ENCODE measurements at regions not wholly inside any gene's neighbourhood (a gene's known extent, or its start where the extent isn't known, plus 50 kb on each side); places are given as distances from the start of the nearest gene placed in this dataset.

- DNase-seq (ENCODE audit: low read depth in 1 of 2, low spot score in 2 of 2): no peak
- Histone ChIP-seq H3K4me3 (no peak overlapping the region), H3K36me3 (no peaks in the 10 kb centered on the region), H3K27ac (no peak overlapping the region), H3K9me3 (replicated peaks) (no peaks in the 10 kb centered on the region), H3K4me1 (replicated peaks) (peaks cover 19% of the 10 kb centered on the region), H3K27me3 (replicated peaks) (no peaks in the 10 kb centered on the region)
Observed at GRCh38 chr4:123455360-123455759, 58.8 kb downstream of the SPRY1 start.

GRCh38 chr4:123462007-123462406 is 65.4 kb downstream of the SPRY1 start:
- no peaks in the 10 kb centered on the region for H3K27me3 ChIP-seq (replicated peaks)
- H3K9me3 ChIP-seq (replicated peaks): no peaks in the 10 kb centered on the region
- H3K27ac ChIP-seq: no peak overlapping the region
- H3K4me1 ChIP-seq (replicated peaks): peaks cover 3% of the 10 kb centered on the region; the same call in 1 of the 2 replicates
- H3K4me3 ChIP-seq: no peak overlapping the region
- no peaks in the 10 kb centered on the region for H3K36me3 ChIP-seq
- DNase-seq (ENCODE audit: low read depth in 1 of 2, low spot score in 2 of 2): no peak

- Histone ChIP-seq H3K27me3 (replicated peaks) (no peaks in the 10 kb centered on the region), H3K4me1 (replicated peaks) (0 out of 2 replicates have a peak, but pooled peaks cover 3% of the 10 kb centered on the region), H3K36me3 (no peaks in the 10 kb centered on the region), H3K9me3 (replicated peaks) (no peaks in the 10 kb centered on the region), H3K27ac (no peak overlapping the region), H3K4me3 (no peak overlapping the region)
- no peak for DNase-seq (ENCODE audit: low read depth in 1 of 2, low spot score in 2 of 2)
Observed at GRCh38 chr4:123463869-123464268, 67.3 kb downstream of the SPRY1 start.

GRCh38 chr4:123465416-123465815 is 68.8 kb downstream of the SPRY1 start:
- H3K4me3 ChIP-seq: no peak overlapping the region
- H3K27ac ChIP-seq: no peak overlapping the region
- 0 out of 2 replicates have a peak, but pooled peaks cover 3% of the 10 kb centered on the region for H3K4me1 ChIP-seq (replicated peaks)
- no peaks in the 10 kb centered on the region for H3K9me3 ChIP-seq (replicated peaks)
- H3K36me3 ChIP-seq: no peaks in the 10 kb centered on the region
- H3K27me3 ChIP-seq (replicated peaks): no peaks in the 10 kb centered on the region
- no peak for DNase-seq (ENCODE audit: low read depth in 1 of 2, low spot score in 2 of 2)

- Histone ChIP-seq H3K36me3 (no peaks in the 10 kb centered on the region), H3K27me3 (replicated peaks) (no peaks in the 10 kb centered on the region), H3K4me3 (no peak overlapping the region), H3K27ac (no peak overlapping the region), H3K9me3 (replicated peaks) (no peaks in the 10 kb centered on the region), H3K4me1 (replicated peaks) (0 out of 2 replicates have a peak, but pooled peaks cover 3% of the 10 kb centered on the region)
- DNase-seq (ENCODE audit: low read depth in 1 of 2, low spot score in 2 of 2): no peak
Observed at GRCh38 chr4:123466080-123466785, 69.6 kb downstream of the SPRY1 start.

- H3K4me1 ChIP-seq (replicated peaks): no peaks in the 10 kb centered on the region
- no peaks in the 10 kb centered on the region for H3K27me3 ChIP-seq (replicated peaks)
- H3K36me3 ChIP-seq: no peaks in the 10 kb centered on the region
- H3K4me3 ChIP-seq: no peak overlapping the region
- DNase-seq (ENCODE audit: low read depth in 1 of 2, low spot score in 2 of 2): no peak
- H3K9me3 ChIP-seq (replicated peaks): no peaks in the 10 kb centered on the region
- H3K27ac ChIP-seq: no peak overlapping the region
Observed at GRCh38 chr4:123468479-123469031, 72.0 kb downstream of the SPRY1 start.

GRCh38 chr4:123469245-123469644 is 72.7 kb downstream of the SPRY1 start:
- no peak overlapping the region for H3K27ac ChIP-seq
- no peak for DNase-seq (ENCODE audit: low read depth in 1 of 2, low spot score in 2 of 2)
- H3K4me3 ChIP-seq: no peak overlapping the region
- no peaks in the 10 kb centered on the region for H3K4me1 ChIP-seq (replicated peaks)
- H3K36me3 ChIP-seq: no peaks in the 10 kb centered on the region
- no peaks in the 10 kb centered on the region for H3K9me3 ChIP-seq (replicated peaks)
- H3K27me3 ChIP-seq (replicated peaks): no peaks in the 10 kb centered on the region

GRCh38 chr4:123469696-123470095 is 73.1 kb downstream of the SPRY1 start:
- H3K4me1 ChIP-seq (replicated peaks): no peaks in the 10 kb centered on the region
- no peaks in the 10 kb centered on the region for H3K9me3 ChIP-seq (replicated peaks)
- H3K27ac ChIP-seq: no peak overlapping the region
- DNase-seq (ENCODE audit: low read depth in 1 of 2, low spot score in 2 of 2): no peak
- H3K36me3 ChIP-seq: no peaks in the 10 kb centered on the region
- no peaks in the 10 kb centered on the region for H3K27me3 ChIP-seq (replicated peaks)
- H3K4me3 ChIP-seq: no peak overlapping the region

- Histone ChIP-seq H3K27ac (no peak overlapping the region), H3K4me1 (replicated peaks) (no peaks in the 10 kb centered on the region), H3K4me3 (no peak overlapping the region), H3K27me3 (replicated peaks) (no peaks in the 10 kb centered on the region), H3K9me3 (replicated peaks) (no peaks in the 10 kb centered on the region), H3K36me3 (no peaks in the 10 kb centered on the region)
- no peak for DNase-seq (ENCODE audit: low read depth in 1 of 2, low spot score in 2 of 2)
Observed at GRCh38 chr4:123470640-123471039, 74.0 kb downstream of the SPRY1 start.

- no peak for DNase-seq (ENCODE audit: low read depth in 1 of 2, low spot score in 2 of 2)
- Histone ChIP-seq H3K4me1 (replicated peaks) (no peaks in the 10 kb centered on the region), H3K4me3 (no peak overlapping the region), H3K9me3 (replicated peaks) (no peaks in the 10 kb centered on the region), H3K27ac (no peak overlapping the region), H3K36me3 (no peaks in the 10 kb centered on the region), H3K27me3 (replicated peaks) (no peaks in the 10 kb centered on the region)
Observed at GRCh38 chr4:123471655-123472369, 75.2 kb downstream of the SPRY1 start.

- Histone ChIP-seq H3K27ac (no peak overlapping the region), H3K4me1 (replicated peaks) (peaks cover 14% of the 10 kb centered on the region), H3K27me3 (replicated peaks) (no peaks in the 10 kb centered on the region), H3K4me3 (no peak overlapping the region), H3K36me3 (no peaks in the 10 kb centered on the region), H3K9me3 (replicated peaks) (no peaks in the 10 kb centered on the region)
- no peak for DNase-seq (ENCODE audit: low read depth in 1 of 2, low spot score in 2 of 2)
Observed at GRCh38 chr4:123474817-123475216, 78.2 kb downstream of the SPRY1 start.

GRCh38 chr4:123476089-123476488 is 79.5 kb downstream of the SPRY1 start:
- no peaks in the 10 kb centered on the region for H3K27me3 ChIP-seq (replicated peaks)
- no peaks in the 10 kb centered on the region; the same call in 1 of the 2 replicates for H3K9me3 ChIP-seq (replicated peaks)
- peaks cover 22% of the 10 kb centered on the region for H3K4me1 ChIP-seq (replicated peaks)
- no peak overlapping the region for H3K27ac ChIP-seq
- no peak overlapping the region for H3K4me3 ChIP-seq
- no peak for DNase-seq (ENCODE audit: low read depth in 1 of 2, low spot score in 2 of 2)
- no peaks in the 10 kb centered on the region for H3K36me3 ChIP-seq

- H3K27me3 ChIP-seq (replicated peaks): no peaks in the 10 kb centered on the region
- H3K4me1 ChIP-seq (replicated peaks): peaks cover 24% of the 10 kb centered on the region
- H3K9me3 ChIP-seq (replicated peaks): no peaks in the 10 kb centered on the region; the same call in 1 of the 2 replicates
- no peaks in the 10 kb centered on the region for H3K36me3 ChIP-seq
- DNase-seq (ENCODE audit: low read depth in 1 of 2, low spot score in 2 of 2): no peak
- H3K27ac ChIP-seq: no peak overlapping the region
- no peak overlapping the region for H3K4me3 ChIP-seq
Observed at GRCh38 chr4:123477711-123478209, 81.2 kb downstream of the SPRY1 start.

- peak; percentile 48 to 59 for DNase-seq (ENCODE audit: low read depth in 1 of 2, low spot score in 2 of 2)
- H3K4me3 ChIP-seq: no peak overlapping the region
- H3K9me3 ChIP-seq (replicated peaks): no peaks in the 10 kb centered on the region; the same call in 1 of the 2 replicates
- H3K4me1 ChIP-seq (replicated peaks): peaks cover 24% of the 10 kb centered on the region
- H3K27me3 ChIP-seq (replicated peaks): no peaks in the 10 kb centered on the region
- H3K36me3 ChIP-seq: no peaks in the 10 kb centered on the region
- peak overlapping the region; percentile 20; the same call in 1 of the 2 replicates for H3K27ac ChIP-seq
Observed at GRCh38 chr4:123478859-123479345, 82.3 kb downstream of the SPRY1 start.

All from SJSA1 (cell line).